Right renal pelvis (tissue), 4 donors: ENCODE measurements at regions not wholly inside any gene's neighbourhood (a gene's known extent, or its start where the extent isn't known, plus 50 kb on each side); places are given as distances from the start of the nearest gene placed in this dataset.
"Not testable (repeated sequence)": the region's sequence is repeated elsewhere in the genome, so short reads cannot be mapped to it uniquely, and the experiment has no call there.

ENCODE experiments used
- DNase-seq, 4 donors: peaks; one replicate each; pipeline ENCODE4 v3.0.0-alpha.2; 2013; ENCODE audit warnings: low read depth in 4 of 4, low spot score in 3 of 4, missing footprints in 1 of 4

- no peak for DNase-seq
These were observed 160.9 kb upstream of the IVNS1ABP start for GRCh38 chr1:185477638-185478580.

- DNase-seq, result no peak
These were observed 157.6 kb upstream of the IVNS1ABP start for GRCh38 chr1:185474440-185475149.

GRCh38 chr1:185473186-185473585 is 156.1 kb upstream of the IVNS1ABP start:
- DNase-seq, result no peak

- DNase-seq, result no peak
These were observed 151.6 kb upstream of the IVNS1ABP start for GRCh38 chr1:185468626-185469025.

GRCh38 chr1:185467122-185467521 is 150.1 kb upstream of the IVNS1ABP start:
- DNase-seq, result no peak

- no peak for DNase-seq
These were observed 147.7 kb upstream of the IVNS1ABP start for GRCh38 chr1:185464777-185465176.

GRCh38 chr1:185463433-185463832 is 146.4 kb upstream of the IVNS1ABP start:
- DNase-seq, result no peak

- no peak for DNase-seq
These were observed 146.0 kb upstream of the IVNS1ABP start for GRCh38 chr1:185463011-185463410.

- not testable (repeated sequence) for DNase-seq
These were observed 143.7 kb upstream of the IVNS1ABP start for GRCh38 chr1:185460723-185461122.

- DNase-seq, result no peak
These were observed 142.1 kb upstream of the IVNS1ABP start for GRCh38 chr1:185459141-185459540.

GRCh38 chr1:185458670-185459069 is 141.6 kb upstream of the IVNS1ABP start:
- no peak for DNase-seq

- no peak for DNase-seq
These were observed 136.6 kb upstream of the IVNS1ABP start for GRCh38 chr1:185453496-185454192.

GRCh38 chr1:185450917-185451316 is 133.9 kb upstream of the IVNS1ABP start:
- no peak for DNase-seq

GRCh38 chr1:185450060-185450788 is 133.2 kb upstream of the IVNS1ABP start:
- no peak for DNase-seq

GRCh38 chr1:185449378-185450059 is 132.5 kb upstream of the IVNS1ABP start:
- DNase-seq, result no peak

- no peak for DNase-seq
These were observed 131.6 kb upstream of the IVNS1ABP start for GRCh38 chr1:185448591-185449186.

GRCh38 chr1:185446131-185446530 is 129.1 kb upstream of the IVNS1ABP start:
- DNase-seq, result no peak

GRCh38 chr1:185445594-185445993 is 128.6 kb upstream of the IVNS1ABP start:
- no peak for DNase-seq

- DNase-seq, result no peak
These were observed 127.6 kb upstream of the IVNS1ABP start for GRCh38 chr1:185444676-185445075.

GRCh38 chr1:185442050-185442449 is 125.0 kb upstream of the IVNS1ABP start:
- DNase-seq, result no peak
